Fibroblast of the aortic adventitia (primary cell): ENCODE measurements at regions not wholly inside any gene's neighbourhood (a gene's known extent, or its start where the extent isn't known, plus 50 kb on each side); places are given as distances from the start of the nearest gene placed in this dataset.

Experiments used
- DNase-seq: peaks from one replicate; pipeline ENCODE4 v3.0.0-alpha.2; 2010; ENCODE audit warnings: low read depth
- H3K4me3 ChIP-seq: 2 replicates; pipeline ENCODE4 v1.5.1; 2011; ENCODE audit warnings: low read depth, mild to moderate bottlenecking, control low read depth, low read length, moderate library complexity
- TF ChIP-seq, protein P1 (sequence below): IDR thresholded peaks from 2 replicates; pipeline ENCODE4 v1.5.1; 2011; ENCODE audit warnings: mild to moderate bottlenecking, low read length, control low read depth, inconsistent platforms; ENCODE audit not compliant: insufficient read depth

DNA sequence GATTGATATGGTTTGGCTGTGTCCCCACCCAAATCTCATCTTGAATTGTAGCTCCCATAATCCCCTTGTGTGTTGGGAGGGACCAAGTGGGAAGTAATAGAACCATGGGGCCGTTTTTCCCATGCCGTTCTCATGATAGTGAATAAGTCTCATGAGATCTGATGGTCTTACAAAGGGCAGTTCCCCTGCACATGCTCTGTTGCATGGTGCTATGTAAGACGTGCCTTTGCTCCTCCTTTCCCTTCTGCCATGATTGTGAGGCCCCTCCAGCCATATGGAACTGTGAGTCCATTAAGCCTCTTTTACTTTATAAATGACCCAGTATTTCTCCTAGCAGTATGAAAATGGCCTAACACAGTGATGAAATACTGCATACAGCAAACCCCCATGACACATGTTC lies 84.8 kb upstream of the SELENOP start:
- no peak overlapping the region for H3K4me3 ChIP-seq
- TF ChIP-seq, protein P1, sequence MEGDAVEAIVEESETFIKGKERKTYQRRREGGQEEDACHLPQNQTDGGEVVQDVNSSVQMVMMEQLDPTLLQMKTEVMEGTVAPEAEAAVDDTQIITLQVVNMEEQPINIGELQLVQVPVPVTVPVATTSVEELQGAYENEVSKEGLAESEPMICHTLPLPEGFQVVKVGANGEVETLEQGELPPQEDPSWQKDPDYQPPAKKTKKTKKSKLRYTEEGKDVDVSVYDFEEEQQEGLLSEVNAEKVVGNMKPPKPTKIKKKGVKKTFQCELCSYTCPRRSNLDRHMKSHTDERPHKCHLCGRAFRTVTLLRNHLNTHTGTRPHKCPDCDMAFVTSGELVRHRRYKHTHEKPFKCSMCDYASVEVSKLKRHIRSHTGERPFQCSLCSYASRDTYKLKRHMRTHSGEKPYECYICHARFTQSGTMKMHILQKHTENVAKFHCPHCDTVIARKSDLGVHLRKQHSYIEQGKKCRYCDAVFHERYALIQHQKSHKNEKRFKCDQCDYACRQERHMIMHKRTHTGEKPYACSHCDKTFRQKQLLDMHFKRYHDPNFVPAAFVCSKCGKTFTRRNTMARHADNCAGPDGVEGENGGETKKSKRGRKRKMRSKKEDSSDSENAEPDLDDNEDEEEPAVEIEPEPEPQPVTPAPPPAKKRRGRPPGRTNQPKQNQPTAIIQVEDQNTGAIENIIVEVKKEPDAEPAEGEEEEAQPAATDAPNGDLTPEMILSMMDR, result no peak
- DNase-seq, result no peak

DNA sequence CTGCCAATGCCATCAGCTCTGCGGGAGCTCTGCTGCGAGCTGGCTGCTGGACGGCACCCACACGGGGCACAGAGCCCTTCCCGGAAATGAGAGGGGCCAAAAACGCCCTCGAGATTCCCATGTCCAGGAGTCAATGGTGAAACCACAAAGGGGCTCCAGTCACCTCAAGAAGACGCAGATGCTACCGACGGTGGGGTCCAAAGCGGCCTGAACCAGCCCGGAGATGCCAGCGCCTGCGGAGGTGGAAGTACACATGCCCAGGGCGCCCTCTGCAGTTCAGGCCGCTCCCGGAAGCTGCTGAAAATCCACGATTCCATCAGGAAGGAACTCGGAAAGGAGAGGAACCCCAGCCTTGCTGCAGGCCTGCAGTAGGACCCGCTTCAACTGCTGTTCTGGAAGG lies 82.4 kb upstream of the SELENOP start:
- no peak for DNase-seq
- TF ChIP-seq, protein P1, result peak; percentile 21
- no peak overlapping the region for H3K4me3 ChIP-seq

DNA sequence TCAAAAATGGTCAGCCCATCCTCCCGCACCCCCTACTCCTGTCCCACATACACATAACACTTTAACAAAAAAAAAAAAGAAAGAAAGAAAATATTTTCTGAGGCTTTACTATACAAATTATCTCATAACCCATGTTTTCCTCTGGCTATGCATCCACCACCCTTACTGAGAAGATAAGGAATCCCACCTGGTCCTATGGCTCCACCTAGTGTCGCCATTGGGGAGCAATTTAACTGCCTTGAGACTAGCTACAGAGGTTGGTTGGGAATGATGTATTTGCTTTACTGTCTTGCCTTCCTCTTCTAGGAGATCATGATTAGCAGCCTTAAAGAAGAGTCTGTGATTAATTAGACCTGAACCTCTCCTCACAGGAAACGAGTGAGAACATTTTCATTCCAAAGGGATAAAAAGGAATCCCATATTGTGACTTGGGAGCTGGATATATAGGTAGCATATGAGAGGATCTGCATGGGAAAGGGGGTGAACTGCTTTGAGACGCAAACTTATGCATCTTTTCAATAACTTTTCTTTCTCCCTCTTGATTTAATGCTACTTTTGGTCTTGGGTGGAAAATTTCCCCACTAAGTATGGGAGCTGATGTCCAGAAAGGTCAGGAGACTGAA lies 77.7 kb upstream of the SELENOP start:
- TF ChIP-seq, protein P1, result peak; percentile 94
- peak; percentile 80 for DNase-seq
- no peak overlapping the region for H3K4me3 ChIP-seq

DNA sequence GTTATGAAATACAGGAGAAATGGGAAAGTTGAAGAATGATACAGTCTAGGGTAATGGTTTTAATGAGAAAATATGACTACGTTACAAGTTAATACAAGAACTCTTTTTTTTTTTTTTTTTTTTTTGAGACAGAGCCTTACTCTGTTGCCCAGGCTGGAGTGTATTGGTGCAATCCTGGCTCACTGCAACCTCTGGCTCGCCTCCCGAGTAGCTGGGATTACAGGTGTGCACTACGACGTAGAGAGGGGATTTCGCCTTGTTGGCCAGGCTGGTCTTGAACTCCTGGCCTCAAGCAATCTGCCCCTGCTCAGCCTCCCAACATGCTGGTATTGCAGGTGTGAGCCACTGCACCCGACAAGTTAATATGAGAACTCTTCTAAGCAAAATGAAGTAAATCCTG lies 77.1 kb upstream of the SELENOP start:
- no peak for DNase-seq
- TF ChIP-seq, protein P1, result no peak

DNA sequence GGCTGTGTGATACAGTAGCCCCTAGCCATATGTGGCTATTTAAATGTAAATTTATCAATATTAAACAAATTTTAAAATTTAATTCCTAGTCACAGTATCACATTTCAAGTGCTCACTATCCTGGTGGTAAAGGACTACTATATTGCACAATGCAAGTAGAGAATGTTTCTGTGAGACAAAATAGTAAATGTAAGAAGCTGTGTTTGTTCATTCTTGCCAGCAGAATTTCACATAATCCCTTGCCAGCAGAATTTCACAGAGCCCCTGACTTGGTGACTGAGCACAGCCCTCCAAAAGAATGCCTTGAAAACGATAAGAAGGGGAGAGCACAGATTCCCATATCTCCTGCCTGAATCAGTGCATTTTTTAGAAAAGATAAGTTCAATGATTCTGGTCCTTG lies 75.9 kb upstream of the SELENOP start:
- DNase-seq, result peak; percentile 53
- TF ChIP-seq, protein P1, result no peak
- no peak overlapping the region for H3K4me3 ChIP-seq

More for the DNA sequence above, 77.1 kb upstream of the SELENOP start:
- no peak overlapping the region for H3K4me3 ChIP-seq

DNA sequence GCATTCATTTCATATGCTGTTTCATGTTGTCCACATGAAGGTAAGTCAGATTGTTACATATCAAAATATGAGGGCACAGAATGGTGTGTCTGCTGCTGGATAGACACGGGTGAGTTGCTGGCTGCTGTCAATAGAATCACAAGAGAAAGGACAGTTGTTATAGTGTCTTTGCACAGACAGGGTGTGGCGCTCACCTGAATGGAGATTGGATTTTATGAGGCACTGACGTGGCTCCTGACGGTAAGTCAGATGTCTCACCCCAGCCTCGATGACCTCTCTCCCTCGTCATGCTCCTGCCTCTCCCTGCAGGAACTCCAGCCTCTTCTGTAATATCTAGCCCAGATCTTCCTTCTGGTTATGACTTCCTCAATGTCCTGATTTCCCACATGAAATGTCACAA lies 75.4 kb upstream of the SELENOP start:
- no peak overlapping the region for H3K4me3 ChIP-seq
- TF ChIP-seq, protein P1, result no peak
- no peak for DNase-seq

DNA sequence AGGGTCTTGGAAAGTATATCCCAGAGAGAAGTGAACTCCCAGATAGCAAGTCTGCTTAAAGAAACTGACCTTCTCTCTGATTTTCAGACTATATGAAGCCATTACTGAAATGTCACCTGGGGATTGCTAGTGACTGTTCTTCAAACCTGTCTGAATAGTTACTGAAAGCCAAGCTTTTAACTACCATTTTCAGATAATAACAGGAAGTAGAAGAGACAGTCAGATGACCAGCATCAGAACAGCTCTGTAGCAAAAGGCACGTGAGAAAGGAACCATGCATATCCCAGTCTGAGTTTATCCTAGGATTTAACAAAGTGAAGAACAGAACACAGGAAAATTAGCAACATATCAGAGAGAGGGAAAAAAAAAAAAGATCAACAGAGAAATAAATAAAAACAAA lies 74.9 kb upstream of the SELENOP start:
- no peak for DNase-seq
- no peak overlapping the region for H3K4me3 ChIP-seq
- TF ChIP-seq, protein P1, result no peak
